ENCODE measurements at regions not wholly inside any gene's neighbourhood (a gene's known extent, or its start where the extent isn't known, plus 50 kb on each side); places are given as distances from the start of the nearest gene placed in this dataset.

GRCh38 chr1:38396606-38397005 lies 350.0 kb upstream of the POU3F1 start:
- Mint-ChIP-seq H3K4me1 (ENCODE audit: low read depth) (no peaks in the 10 kb centered on the region), H3K9me3 (peaks cover 6 to 10% of the 10 kb centered on the region in 2 donors), H3K27ac (no peak overlapping the region), H3K36me3 (ENCODE audit: insufficient read depth in 2 of 2) (peaks cover 2 to 6% of the 10 kb centered on the region in 2 donors), H3K27me3 (ENCODE audit: low read depth) (peaks cover 32% of the 10 kb centered on the region), H3K4me3 (no peak overlapping the region)
- ATAC-seq (replicated peaks in 1 of 2) (no peak), DNase-seq (no peak)

GRCh38 chr1:38394303-38394702 lies 347.7 kb upstream of the POU3F1 start:
- H3K9me3 Mint-ChIP-seq = peaks cover 9 to 10% of the 10 kb centered on the region in 2 donors
- ATAC-seq (replicated peaks in 1 of 2) (no peak), DNase-seq (no peak)
- H3K4me1 Mint-ChIP-seq (ENCODE audit: low read depth) = no peaks in the 10 kb centered on the region
- H3K27me3 Mint-ChIP-seq (ENCODE audit: low read depth) = peaks cover 31% of the 10 kb centered on the region
- no peak overlapping the region for H3K27ac Mint-ChIP-seq
- H3K4me3 Mint-ChIP-seq = no peak overlapping the region
- peaks cover 5 to 8% of the 10 kb centered on the region in 2 donors for H3K36me3 Mint-ChIP-seq (ENCODE audit: insufficient read depth in 2 of 2)

- Mint-ChIP-seq H3K4me3 (no peak overlapping the region), H3K27ac (no peak overlapping the region), H3K4me1 (ENCODE audit: low read depth) (no peaks in the 10 kb centered on the region), H3K9me3 (peaks cover 9 to 10% of the 10 kb centered on the region in 2 donors), H3K27me3 (ENCODE audit: low read depth) (peaks cover 20% of the 10 kb centered on the region), H3K36me3 (ENCODE audit: insufficient read depth in 2 of 2) (peaks cover 5 to 7% of the 10 kb centered on the region in 2 donors)
- DNase-seq = no peak
- no peak for ATAC-seq (replicated peaks in 1 of 2)
These were observed 346.3 kb upstream of the POU3F1 start for GRCh38 chr1:38392861-38393260.

GRCh38 chr1:38381256-38381655 lies 334.7 kb upstream of the POU3F1 start:
- no peak for ATAC-seq (replicated peaks in 1 of 2)
- H3K4me1 Mint-ChIP-seq (ENCODE audit: low read depth) = no peaks in the 10 kb centered on the region
- no peak for DNase-seq
- no peaks in the 10 kb centered on the region for H3K27me3 Mint-ChIP-seq (ENCODE audit: low read depth)
- no peaks in the 10 kb centered on the region for H3K9me3 Mint-ChIP-seq
- no peak overlapping the region for H3K27ac Mint-ChIP-seq
- no peaks in the 10 kb centered on the region for H3K36me3 Mint-ChIP-seq (ENCODE audit: insufficient read depth in 2 of 2)
- no peak overlapping the region for H3K4me3 Mint-ChIP-seq

- Mint-ChIP-seq H3K4me1 (ENCODE audit: low read depth) (no peaks in the 10 kb centered on the region), H3K36me3 (ENCODE audit: insufficient read depth in 2 of 2) (no peaks in the 10 kb centered on the region), H3K9me3 (peaks cover 5 to 7% of the 10 kb centered on the region in 2 donors), H3K27ac (no peak overlapping the region), H3K27me3 (ENCODE audit: low read depth) (no peaks in the 10 kb centered on the region), H3K4me3 (no peak overlapping the region)
- no peak for ATAC-seq (replicated peaks in 1 of 2)
- no peak for DNase-seq
These were observed 330.0 kb upstream of the POU3F1 start for GRCh38 chr1:38376577-38376976.

- Mint-ChIP-seq H3K4me3 (no peak overlapping the region), H3K27ac (no peak overlapping the region), H3K36me3 (ENCODE audit: insufficient read depth in 2 of 2) (no peaks in the 10 kb centered on the region), H3K27me3 (ENCODE audit: low read depth) (no peaks in the 10 kb centered on the region), H3K4me1 (ENCODE audit: low read depth) (no peaks in the 10 kb centered on the region), H3K9me3 (peaks cover 5 to 7% of the 10 kb centered on the region in 2 donors)
- DNase-seq = no peak
- ATAC-seq (replicated peaks in 1 of 2) = no peak
These were observed 328.4 kb upstream of the POU3F1 start for GRCh38 chr1:38375035-38375434.

- Mint-ChIP-seq H3K4me1 (ENCODE audit: low read depth) (no peaks in the 10 kb centered on the region), H3K36me3 (ENCODE audit: insufficient read depth in 2 of 2) (no peaks in the 10 kb centered on the region), H3K27me3 (ENCODE audit: low read depth) (no peaks in the 10 kb centered on the region), H3K4me3 (no peak overlapping the region), H3K9me3 (peaks cover 5 to 7% of the 10 kb centered on the region in 2 donors), H3K27ac (no peak overlapping the region)
- no peak for ATAC-seq (replicated peaks in 1 of 2)
- no peak for DNase-seq
These were observed 324.9 kb upstream of the POU3F1 start for GRCh38 chr1:38371505-38371844.

- Mint-ChIP-seq H3K27ac (no peak overlapping the region), H3K36me3 (ENCODE audit: insufficient read depth in 2 of 2) (no peaks in the 10 kb centered on the region), H3K9me3 (peaks cover 5 to 7% of the 10 kb centered on the region in 2 donors), H3K27me3 (ENCODE audit: low read depth) (no peaks in the 10 kb centered on the region), H3K4me3 (no peak overlapping the region), H3K4me1 (ENCODE audit: low read depth) (no peaks in the 10 kb centered on the region)
- ATAC-seq (replicated peaks in 1 of 2) = no peak
- DNase-seq = no peak
These were observed 324.3 kb upstream of the POU3F1 start for GRCh38 chr1:38370716-38371504.

GRCh38 chr1:38365242-38365641 lies 318.6 kb upstream of the POU3F1 start:
- Mint-ChIP-seq H3K4me1 (ENCODE audit: low read depth) (no peaks in the 10 kb centered on the region), H3K27me3 (ENCODE audit: low read depth) (peaks cover 19% of the 10 kb centered on the region)

GRCh38 chr1:38361566-38361965 lies 315.0 kb upstream of the POU3F1 start:
- Mint-ChIP-seq H3K27me3 (ENCODE audit: low read depth) (peaks cover 19% of the 10 kb centered on the region), H3K27ac (no peak overlapping the region), H3K36me3 (ENCODE audit: insufficient read depth in 2 of 2) (no peaks in the 10 kb centered on the region), H3K4me3 (no peak overlapping the region), H3K9me3 (no peaks in the 10 kb centered on the region), H3K4me1 (ENCODE audit: low read depth) (no peaks in the 10 kb centered on the region)
- no peak for DNase-seq
- ATAC-seq (replicated peaks in 1 of 2) = no peak

More at GRCh38 chr1:38365242-38365641, 318.6 kb upstream of the POU3F1 start:
- no peak overlapping the region for H3K4me3 Mint-ChIP-seq
- H3K9me3 Mint-ChIP-seq = no peaks in the 10 kb centered on the region
- ATAC-seq (replicated peaks in 1 of 2) (no peak), DNase-seq (no peak)
- H3K27ac Mint-ChIP-seq = no peak overlapping the region
- no peaks in the 10 kb centered on the region for H3K36me3 Mint-ChIP-seq (ENCODE audit: insufficient read depth in 2 of 2)

GRCh38 chr1:38360807-38361206 lies 314.2 kb upstream of the POU3F1 start:
- Mint-ChIP-seq H3K36me3 (ENCODE audit: insufficient read depth in 2 of 2) (no peaks in the 10 kb centered on the region), H3K27me3 (ENCODE audit: low read depth) (peaks cover 19% of the 10 kb centered on the region), H3K9me3 (no peaks in the 10 kb centered on the region), H3K27ac (no peak overlapping the region), H3K4me1 (ENCODE audit: low read depth) (no peaks in the 10 kb centered on the region), H3K4me3 (no peak overlapping the region)
- ATAC-seq (replicated peaks in 1 of 2) (no peak), DNase-seq (no peak)

- peaks cover 1 to 2% of the 10 kb centered on the region in 2 donors for H3K36me3 Mint-ChIP-seq (ENCODE audit: insufficient read depth in 2 of 2)
- no peak overlapping the region for H3K27ac Mint-ChIP-seq
- ATAC-seq (replicated peaks in 1 of 2) (no peak), DNase-seq (no peak)
- no peak overlapping the region for H3K4me3 Mint-ChIP-seq
- peaks cover 21% of the 10 kb centered on the region for H3K27me3 Mint-ChIP-seq (ENCODE audit: low read depth)
- no peaks in the 10 kb centered on the region for H3K4me1 Mint-ChIP-seq (ENCODE audit: low read depth)
- peaks cover 1 to 4% of the 10 kb centered on the region in 2 donors for H3K9me3 Mint-ChIP-seq
These were observed 307.4 kb upstream of the POU3F1 start for GRCh38 chr1:38353956-38354355.

- H3K36me3 Mint-ChIP-seq (ENCODE audit: insufficient read depth in 2 of 2) = peaks cover 6 to 8% of the 10 kb centered on the region in 2 donors
- no peak overlapping the region for H3K4me3 Mint-ChIP-seq
- no peaks in the 10 kb centered on the region for H3K4me1 Mint-ChIP-seq (ENCODE audit: low read depth)
- H3K27me3 Mint-ChIP-seq (ENCODE audit: low read depth) = peaks cover 30% of the 10 kb centered on the region
- H3K27ac Mint-ChIP-seq = no peak overlapping the region
- DNase-seq (no peak), ATAC-seq (replicated peaks in 1 of 2) (no peak)
- peaks cover 5 to 12% of the 10 kb centered on the region in 2 donors for H3K9me3 Mint-ChIP-seq
These were observed 306.3 kb upstream of the POU3F1 start for GRCh38 chr1:38352869-38353268.

All from activated T-cell treated with anti-CD3 and anti-CD28 coated beads, Interleukin-2, amount 50 U/mL, for 72 hours (primary cell).